ENCODE measurements at regions not wholly inside any gene's neighbourhood (a gene's known extent, or its start where the extent isn't known, plus 50 kb on each side); places are given as distances from the start of the nearest gene placed in this dataset.

GRCh38 chrX:14411326-14411725 is 118.0 kb upstream of the GLRA2 start:
- H3K4me1 ChIP-seq (ENCODE audit: insufficient read depth) = no peaks in the 10 kb centered on the region
- no peaks in the 10 kb centered on the region for H4K20me1 ChIP-seq (replicated peaks; ENCODE audit: insufficient read depth)
- H3K36me3 Mint-ChIP-seq (ENCODE audit: low read depth) = no peaks in the 10 kb centered on the region
- H3K4me3 ChIP-seq = no peak overlapping the region
- no peaks in the 10 kb centered on the region for H3F3A ChIP-seq (replicated peaks; ENCODE audit: low read depth)
- DNase-seq (ENCODE audit: low spot score) (no peak), ATAC-seq (no peak)
- H2AFZ ChIP-seq = no peak overlapping the region
- no peak overlapping the region for H3K4me2 ChIP-seq
- H3K4me3 Mint-ChIP-seq = no peak overlapping the region
- H3K27ac ChIP-seq (ENCODE audit: low read depth) = no peak overlapping the region
- no peaks in the 10 kb centered on the region for H3K79me2 ChIP-seq (replicated peaks; ENCODE audit: insufficient read depth)
- no peaks in the 10 kb centered on the region for H3K27me3 ChIP-seq (ENCODE audit: insufficient read depth)
- no peaks in the 10 kb centered on the region for H3K9me3 Mint-ChIP-seq
- TF ChIP-seq POLR2AphosphoS5 (IDR thresholded peaks at IDR 0.05; ENCODE audit: low read depth) = no peak
- no peak for TF ChIP-seq REST (IDR thresholded peaks at IDR 0.05; ENCODE audit: unreplicated experiment)
- TF ChIP-seq ZNF114 (CRISPR knock-in tag; IDR thresholded peaks at IDR 0.05) = no peak
- no peak for TF ChIP-seq CREB1 (CRISPR knock-in tag; IDR thresholded peaks at IDR 0.05; ENCODE audit: low read depth)
- TF ChIP-seq EZH2phosphoT487 (IDR thresholded peaks at IDR 0.05; ENCODE audit: unreplicated experiment) = no peak
- no peak for TF ChIP-seq CTCF (conservative IDR thresholded peaks at IDR 0.05; ENCODE audit: low read depth in 2 of 2)
- TF ChIP-seq EZH2 (IDR thresholded peaks at IDR 0.05; ENCODE audit: low read depth, unreplicated experiment) = no peak
- no peak for TF ChIP-seq ZNF462 (CRISPR knock-in tag; IDR thresholded peaks at IDR 0.05)
- no peak for TF ChIP-seq JUNB (IDR thresholded peaks at IDR 0.05; ENCODE audit: unreplicated experiment)
- TF ChIP-seq ETS1 (IDR thresholded peaks at IDR 0.05) = no peak
- no peak for TF ChIP-seq ZNF331 (CRISPR knock-in tag; IDR thresholded peaks at IDR 0.05; ENCODE audit: low read depth)
- TF ChIP-seq NANOG (IDR thresholded peaks at IDR 0.05; ENCODE audit: borderline replicate concordance) = no peak
- TF ChIP-seq STAT1 (IDR thresholded peaks at IDR 0.05; ENCODE audit: unreplicated experiment) = no peak
- no peaks in the 10 kb centered on the region for H3K9me2 ChIP-seq (ENCODE audit: insufficient read depth)
- H3K27me3 Mint-ChIP-seq (ENCODE audit: insufficient read depth, low read depth, poor library complexity) = no peaks in the 10 kb centered on the region
- H3K27ac Mint-ChIP-seq = no peak overlapping the region; the same call in 1 of the 2 replicates
- H3K36me3 ChIP-seq (ENCODE audit: insufficient read depth) = no peaks in the 10 kb centered on the region
- peaks cover 2% of the 10 kb centered on the region; the same call in 1 of the 3 replicates for H3K4me1 Mint-ChIP-seq
